GM23338 (cell line): ENCODE measurements at regions not wholly inside any gene's neighbourhood (a gene's known extent, or its start where the extent isn't known, plus 50 kb on each side); places are given as distances from the start of the nearest gene placed in this dataset.

Experiments
- ATAC-seq: fragments of 200-7000 bp; cut with Tn5 transposase; 3 replicates; pipeline ENCODE4 v1.9.1; 2020
- DNase-seq: peaks from one replicate; pipeline ENCODE4 v3.0.0-alpha.2; 2015; ENCODE audit warnings: low spot score
- H2AFZ ChIP-seq: fragments of 200-600 bp; sonication (generic); 2 replicates; pipeline ENCODE4 v1.8.0; 2016; ENCODE audit warnings: antibody characterized with exemption, mild to moderate bottlenecking, moderate library complexity
- H3F3A ChIP-seq: fragments of 200-600 bp; sonication (generic); replicated peaks from 2 replicates; pipeline ENCODE4 v1.8.0; 2017; ENCODE audit warnings: antibody characterized with exemption, mixed run types, low read depth
- H3K27ac ChIP-seq: fragments of 200-600 bp; sonication (generic); 2 replicates; pipeline ENCODE4 v1.6.1; 2016; ENCODE audit warnings: low read depth
- H3K27me3 ChIP-seq: fragments of 200-600 bp; sonication (generic); 2 replicates; pipeline ENCODE4 v1.8.0; 2016; ENCODE audit warnings: mild to moderate bottlenecking, mixed run types, moderate library complexity; ENCODE audit not compliant: insufficient read depth
- H3K36me3 ChIP-seq: fragments of 200-600 bp; sonication (generic); 2 replicates; pipeline ENCODE4 v1.8.0; 2016; ENCODE audit warnings: mild to moderate bottlenecking; ENCODE audit not compliant: insufficient read depth
- H3K4me1 ChIP-seq: fragments of 200-600 bp; sonication (generic); 2 replicates; pipeline ENCODE4 v1.8.0; 2016; ENCODE audit warnings: mild to moderate bottlenecking, moderate library complexity; ENCODE audit not compliant: insufficient read depth
- H3K4me2 ChIP-seq: fragments of 200-600 bp; sonication (generic); 2 replicates; pipeline ENCODE4 v1.7.1; 2017; ENCODE audit warnings: mixed run types
- H3K4me3 ChIP-seq: fragments of 200-600 bp; sonication (generic); 2 replicates; pipeline ENCODE4 v1.6.1; 2016; ENCODE audit warnings: mixed run types
- H3K79me2 ChIP-seq: fragments of 200-600 bp; sonication (generic); replicated peaks from 2 replicates; pipeline ENCODE4 v1.8.0; 2017; ENCODE audit warnings: mild to moderate bottlenecking; ENCODE audit not compliant: insufficient read depth
- H3K9me2 ChIP-seq: fragments of 200-600 bp; sonication (generic); 2 replicates; pipeline ENCODE4 v1.8.0; 2017; ENCODE audit not compliant: insufficient read depth
- H4K20me1 ChIP-seq: fragments of 200-600 bp; sonication (generic); replicated peaks from 2 replicates; pipeline ENCODE4 v1.8.0; 2017; ENCODE audit warnings: mild to moderate bottlenecking; ENCODE audit not compliant: insufficient read depth
- H3K27ac Mint-ChIP-seq: 2 replicates; pipeline ENCODE4 v1.8.0; 2020; ENCODE audit warnings: inconsistent platforms, mild to moderate bottlenecking, moderate library complexity, mixed read lengths
- H3K27me3 Mint-ChIP-seq: 3 replicates; pipeline ENCODE4 v1.8.0; 2022; ENCODE audit warnings: low read depth, mild to moderate bottlenecking, moderate library complexity, mixed read lengths, inconsistent platforms; ENCODE audit not compliant: insufficient read depth, poor library complexity
- H3K36me3 Mint-ChIP-seq: 3 replicates; pipeline ENCODE4 v1.8.0; 2021; ENCODE audit warnings: low read depth, mild to moderate bottlenecking, inconsistent platforms, moderate library complexity, mixed read lengths
- H3K4me1 Mint-ChIP-seq: 3 replicates; pipeline ENCODE4 v1.8.0; 2020; ENCODE audit warnings: mild to moderate bottlenecking, inconsistent platforms, mixed read lengths
- H3K4me3 Mint-ChIP-seq: 3 replicates; pipeline ENCODE4 v1.8.0; 2021; ENCODE audit warnings: moderate library complexity, mild to moderate bottlenecking, inconsistent platforms, mixed read lengths
- H3K9me3 Mint-ChIP-seq: 3 replicates; pipeline ENCODE4 v1.8.0; 2020; ENCODE audit warnings: moderate library complexity, mild to moderate bottlenecking, inconsistent platforms, mixed read lengths
- EZH2 ChIP-seq: fragments of 200-600 bp; sonication (generic); IDR thresholded peaks from one replicate; pipeline ENCODE4 v1.8.0; 2017; ENCODE audit warnings: antibody characterized with exemption, mild to moderate bottlenecking, low read depth; ENCODE audit not compliant: unreplicated experiment
- EZH2phosphoT487 ChIP-seq: fragments of 200-600 bp; sonication (generic); IDR thresholded peaks from one replicate; pipeline ENCODE4 v1.8.1; 2018; ENCODE audit warnings: antibody characterized with exemption; ENCODE audit not compliant: unreplicated experiment
- JUNB ChIP-seq: IDR thresholded peaks from one replicate; pipeline ENCODE4 v1.6.1; 2016; ENCODE audit warnings: antibody characterized with exemption; ENCODE audit not compliant: unreplicated experiment
- NANOG ChIP-seq: IDR thresholded peaks from 2 replicates; pipeline ENCODE4 v1.6.1; 2016; ENCODE audit warnings: antibody characterized with exemption, borderline replicate concordance
- POLR2AphosphoS5 ChIP-seq: IDR thresholded peaks from 2 replicates; pipeline ENCODE4 v1.6.1; 2016; ENCODE audit warnings: antibody characterized with exemption, low read depth
- STAT1 ChIP-seq: IDR thresholded peaks from one replicate; pipeline ENCODE4 v1.6.1; 2016; ENCODE audit warnings: antibody characterized with exemption; ENCODE audit not compliant: unreplicated experiment
- ZNF114 ChIP-seq: fragments of 250-450 bp; sonication (Bioruptor Pico); IDR thresholded peaks from 2 replicates; pipeline ENCODE4 v1.5.0; 2020; ENCODE audit warnings: mild to moderate bottlenecking, moderate library complexity
- ZNF331 ChIP-seq: fragments of 250-450 bp; sonication (Bioruptor Pico); IDR thresholded peaks from 2 replicates; pipeline ENCODE4 v1.5.0; 2020; ENCODE audit warnings: low read depth, mild to moderate bottlenecking, moderate library complexity
- TF ChIP-seq, protein P1 (sequence below): IDR thresholded peaks from one replicate; pipeline ENCODE4 v1.6.1; 2018; ENCODE audit warnings: antibody characterized with exemption; ENCODE audit not compliant: unreplicated experiment
- TF ChIP-seq, protein P2 (sequence below): fragments of 250-450 bp; sonication (Bioruptor Pico); IDR thresholded peaks from 2 replicates; pipeline ENCODE4 v1.5.0; 2020; ENCODE audit warnings: mild to moderate bottlenecking, moderate library complexity
- TF ChIP-seq, protein P3 (sequence below): IDR thresholded peaks from 2 replicates; pipeline ENCODE4 v1.6.1; 2016; ENCODE audit warnings: antibody characterized with exemption
- TF ChIP-seq, protein P4 (sequence below), 2 experiments: fragments of 200-600 bp in 1 of 2; sonication (generic) in 1 of 2; conservative IDR thresholded peaks; 2 replicates each; pipeline versions ENCODE4 v1.5.1 to v1.6.1; 2016 to 2017; ENCODE audit warnings: antibody characterized with exemption in 2 of 2, low read depth in 2 of 2, mild to moderate bottlenecking in 2 of 2, moderate library complexity in 1 of 2

DNA sequence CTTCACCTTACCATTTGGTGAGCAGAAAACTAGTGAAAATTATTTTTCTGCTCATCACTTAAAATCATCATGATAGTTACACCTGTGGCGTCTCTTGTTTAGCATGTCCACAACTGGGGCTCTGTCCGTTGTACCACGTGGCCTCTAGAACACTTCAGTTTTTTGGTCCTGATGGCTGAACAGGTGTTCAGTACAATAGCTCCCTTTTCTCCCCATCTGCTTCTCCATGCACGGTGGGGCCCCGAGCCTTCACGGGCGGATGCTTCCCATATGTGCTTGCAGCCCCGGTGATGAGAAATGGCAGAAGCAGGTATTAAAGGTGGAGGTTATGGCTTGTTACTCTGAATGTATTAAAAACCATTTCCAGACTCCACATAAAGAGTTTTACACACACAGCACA lies 304.1 kb downstream of the CWC27 start:
- TF ChIP-seq JUNB (no peak), NANOG (no peak), EZH2 (no peak), EZH2phosphoT487 (no peak), STAT1 (no peak), ZNF114 (no peak), POLR2AphosphoS5 (no peak), ZNF331 (CRISPR knock-in tag) (no peak)
- TF ChIP-seq, protein P1, sequence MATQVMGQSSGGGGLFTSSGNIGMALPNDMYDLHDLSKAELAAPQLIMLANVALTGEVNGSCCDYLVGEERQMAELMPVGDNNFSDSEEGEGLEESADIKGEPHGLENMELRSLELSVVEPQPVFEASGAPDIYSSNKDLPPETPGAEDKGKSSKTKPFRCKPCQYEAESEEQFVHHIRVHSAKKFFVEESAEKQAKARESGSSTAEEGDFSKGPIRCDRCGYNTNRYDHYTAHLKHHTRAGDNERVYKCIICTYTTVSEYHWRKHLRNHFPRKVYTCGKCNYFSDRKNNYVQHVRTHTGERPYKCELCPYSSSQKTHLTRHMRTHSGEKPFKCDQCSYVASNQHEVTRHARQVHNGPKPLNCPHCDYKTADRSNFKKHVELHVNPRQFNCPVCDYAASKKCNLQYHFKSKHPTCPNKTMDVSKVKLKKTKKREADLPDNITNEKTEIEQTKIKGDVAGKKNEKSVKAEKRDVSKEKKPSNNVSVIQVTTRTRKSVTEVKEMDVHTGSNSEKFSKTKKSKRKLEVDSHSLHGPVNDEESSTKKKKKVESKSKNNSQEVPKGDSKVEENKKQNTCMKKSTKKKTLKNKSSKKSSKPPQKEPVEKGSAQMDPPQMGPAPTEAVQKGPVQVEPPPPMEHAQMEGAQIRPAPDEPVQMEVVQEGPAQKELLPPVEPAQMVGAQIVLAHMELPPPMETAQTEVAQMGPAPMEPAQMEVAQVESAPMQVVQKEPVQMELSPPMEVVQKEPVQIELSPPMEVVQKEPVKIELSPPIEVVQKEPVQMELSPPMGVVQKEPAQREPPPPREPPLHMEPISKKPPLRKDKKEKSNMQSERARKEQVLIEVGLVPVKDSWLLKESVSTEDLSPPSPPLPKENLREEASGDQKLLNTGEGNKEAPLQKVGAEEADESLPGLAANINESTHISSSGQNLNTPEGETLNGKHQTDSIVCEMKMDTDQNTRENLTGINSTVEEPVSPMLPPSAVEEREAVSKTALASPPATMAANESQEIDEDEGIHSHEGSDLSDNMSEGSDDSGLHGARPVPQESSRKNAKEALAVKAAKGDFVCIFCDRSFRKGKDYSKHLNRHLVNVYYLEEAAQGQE: no peak
- TF ChIP-seq, protein P2, sequence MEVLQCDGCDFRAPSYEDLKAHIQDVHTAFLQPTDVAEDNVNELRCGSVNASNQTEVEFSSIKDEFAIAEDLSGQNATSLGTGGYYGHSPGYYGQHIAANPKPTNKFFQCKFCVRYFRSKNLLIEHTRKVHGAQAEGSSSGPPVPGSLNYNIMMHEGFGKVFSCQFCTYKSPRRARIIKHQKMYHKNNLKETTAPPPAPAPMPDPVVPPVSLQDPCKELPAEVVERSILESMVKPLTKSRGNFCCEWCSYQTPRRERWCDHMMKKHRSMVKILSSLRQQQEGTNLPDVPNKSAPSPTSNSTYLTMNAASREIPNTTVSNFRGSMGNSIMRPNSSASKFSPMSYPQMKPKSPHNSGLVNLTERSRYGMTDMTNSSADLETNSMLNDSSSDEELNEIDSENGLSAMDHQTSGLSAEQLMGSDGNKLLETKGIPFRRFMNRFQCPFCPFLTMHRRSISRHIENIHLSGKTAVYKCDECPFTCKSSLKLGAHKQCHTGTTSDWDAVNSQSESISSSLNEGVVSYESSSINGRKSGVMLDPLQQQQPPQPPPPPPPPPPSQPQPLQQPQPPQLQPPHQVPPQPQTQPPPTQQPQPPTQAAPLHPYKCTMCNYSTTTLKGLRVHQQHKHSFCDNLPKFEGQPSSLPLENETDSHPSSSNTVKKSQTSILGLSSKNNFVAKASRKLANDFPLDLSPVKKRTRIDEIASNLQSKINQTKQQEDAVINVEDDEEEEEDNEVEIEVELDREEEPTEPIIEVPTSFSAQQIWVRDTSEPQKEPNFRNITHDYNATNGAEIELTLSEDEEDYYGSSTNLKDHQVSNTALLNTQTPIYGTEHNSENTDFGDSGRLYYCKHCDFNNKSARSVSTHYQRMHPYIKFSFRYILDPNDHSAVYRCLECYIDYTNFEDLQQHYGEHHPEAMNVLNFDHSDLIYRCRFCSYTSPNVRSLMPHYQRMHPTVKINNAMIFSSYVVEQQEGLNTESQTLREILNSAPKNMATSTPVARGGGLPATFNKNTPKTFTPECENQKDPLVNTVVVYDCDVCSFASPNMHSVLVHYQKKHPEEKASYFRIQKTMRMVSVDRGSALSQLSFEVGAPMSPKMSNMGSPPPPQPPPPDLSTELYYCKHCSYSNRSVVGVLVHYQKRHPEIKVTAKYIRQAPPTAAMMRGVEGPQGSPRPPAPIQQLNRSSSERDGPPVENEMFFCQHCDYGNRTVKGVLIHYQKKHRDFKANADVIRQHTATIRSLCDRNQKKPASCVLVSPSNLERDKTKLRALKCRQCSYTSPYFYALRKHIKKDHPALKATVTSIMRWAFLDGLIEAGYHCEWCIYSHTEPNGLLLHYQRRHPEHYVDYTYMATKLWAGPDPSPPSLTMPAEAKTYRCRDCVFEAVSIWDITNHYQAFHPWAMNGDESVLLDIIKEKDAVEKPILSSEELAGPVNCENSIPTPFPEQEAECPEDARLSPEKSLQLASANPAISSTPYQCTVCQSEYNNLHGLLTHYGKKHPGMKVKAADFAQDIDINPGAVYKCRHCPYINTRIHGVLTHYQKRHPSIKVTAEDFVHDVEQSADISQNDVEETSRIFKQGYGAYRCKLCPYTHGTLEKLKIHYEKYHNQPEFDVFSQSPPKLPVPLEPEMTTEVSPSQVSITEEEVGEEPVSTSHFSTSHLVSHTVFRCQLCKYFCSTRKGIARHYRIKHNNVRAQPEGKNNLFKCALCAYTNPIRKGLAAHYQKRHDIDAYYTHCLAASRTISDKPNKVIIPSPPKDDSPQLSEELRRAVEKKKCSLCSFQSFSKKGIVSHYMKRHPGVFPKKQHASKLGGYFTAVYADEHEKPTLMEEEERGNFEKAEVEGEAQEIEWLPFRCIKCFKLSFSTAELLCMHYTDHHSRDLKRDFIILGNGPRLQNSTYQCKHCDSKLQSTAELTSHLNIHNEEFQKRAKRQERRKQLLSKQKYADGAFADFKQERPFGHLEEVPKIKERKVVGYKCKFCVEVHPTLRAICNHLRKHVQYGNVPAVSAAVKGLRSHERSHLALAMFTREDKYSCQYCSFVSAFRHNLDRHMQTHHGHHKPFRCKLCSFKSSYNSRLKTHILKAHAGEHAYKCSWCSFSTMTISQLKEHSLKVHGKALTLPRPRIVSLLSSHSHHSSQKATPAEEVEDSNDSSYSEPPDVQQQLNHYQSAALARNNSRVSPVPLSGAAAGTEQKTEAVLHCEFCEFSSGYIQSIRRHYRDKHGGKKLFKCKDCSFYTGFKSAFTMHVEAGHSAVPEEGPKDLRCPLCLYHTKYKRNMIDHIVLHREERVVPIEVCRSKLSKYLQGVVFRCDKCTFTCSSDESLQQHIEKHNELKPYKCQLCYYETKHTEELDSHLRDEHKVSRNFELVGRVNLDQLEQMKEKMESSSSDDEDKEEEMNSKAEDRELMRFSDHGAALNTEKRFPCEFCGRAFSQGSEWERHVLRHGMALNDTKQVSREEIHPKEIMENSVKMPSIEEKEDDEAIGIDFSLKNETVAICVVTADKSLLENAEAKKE (CRISPR knock-in tag): no peak
- TF ChIP-seq, protein P3, sequence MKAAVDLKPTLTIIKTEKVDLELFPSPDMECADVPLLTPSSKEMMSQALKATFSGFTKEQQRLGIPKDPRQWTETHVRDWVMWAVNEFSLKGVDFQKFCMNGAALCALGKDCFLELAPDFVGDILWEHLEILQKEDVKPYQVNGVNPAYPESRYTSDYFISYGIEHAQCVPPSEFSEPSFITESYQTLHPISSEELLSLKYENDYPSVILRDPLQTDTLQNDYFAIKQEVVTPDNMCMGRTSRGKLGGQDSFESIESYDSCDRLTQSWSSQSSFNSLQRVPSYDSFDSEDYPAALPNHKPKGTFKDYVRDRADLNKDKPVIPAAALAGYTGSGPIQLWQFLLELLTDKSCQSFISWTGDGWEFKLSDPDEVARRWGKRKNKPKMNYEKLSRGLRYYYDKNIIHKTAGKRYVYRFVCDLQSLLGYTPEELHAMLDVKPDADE: no peak
- TF ChIP-seq, protein P4, sequence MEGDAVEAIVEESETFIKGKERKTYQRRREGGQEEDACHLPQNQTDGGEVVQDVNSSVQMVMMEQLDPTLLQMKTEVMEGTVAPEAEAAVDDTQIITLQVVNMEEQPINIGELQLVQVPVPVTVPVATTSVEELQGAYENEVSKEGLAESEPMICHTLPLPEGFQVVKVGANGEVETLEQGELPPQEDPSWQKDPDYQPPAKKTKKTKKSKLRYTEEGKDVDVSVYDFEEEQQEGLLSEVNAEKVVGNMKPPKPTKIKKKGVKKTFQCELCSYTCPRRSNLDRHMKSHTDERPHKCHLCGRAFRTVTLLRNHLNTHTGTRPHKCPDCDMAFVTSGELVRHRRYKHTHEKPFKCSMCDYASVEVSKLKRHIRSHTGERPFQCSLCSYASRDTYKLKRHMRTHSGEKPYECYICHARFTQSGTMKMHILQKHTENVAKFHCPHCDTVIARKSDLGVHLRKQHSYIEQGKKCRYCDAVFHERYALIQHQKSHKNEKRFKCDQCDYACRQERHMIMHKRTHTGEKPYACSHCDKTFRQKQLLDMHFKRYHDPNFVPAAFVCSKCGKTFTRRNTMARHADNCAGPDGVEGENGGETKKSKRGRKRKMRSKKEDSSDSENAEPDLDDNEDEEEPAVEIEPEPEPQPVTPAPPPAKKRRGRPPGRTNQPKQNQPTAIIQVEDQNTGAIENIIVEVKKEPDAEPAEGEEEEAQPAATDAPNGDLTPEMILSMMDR (conservative IDR thresholded peaks at IDR 0.05; ENCODE audit: low read depth in 2 of 2): no peak

More for the DNA sequence above, 304.1 kb downstream of the CWC27 start:
- Histone ChIP-seq H3K4me3 (no peak overlapping the region), H3K36me3 (no peaks in the 10 kb centered on the region), H3K79me2 (no peaks in the 10 kb centered on the region), H3K27me3 (no peaks in the 10 kb centered on the region), H3K4me1 (peaks cover 18% of the 10 kb centered on the region), H3K9me2 (no peaks in the 10 kb centered on the region), H3F3A (no peaks in the 10 kb centered on the region), H2AFZ (no peak overlapping the region), H4K20me1 (no peaks in the 10 kb centered on the region), H3K4me2 (no peak overlapping the region), H3K27ac (no peak overlapping the region)
- Mint-ChIP-seq H3K4me1 (peaks cover 18% of the 10 kb centered on the region), H3K9me3 (no peaks in the 10 kb centered on the region), H3K36me3 (no peaks in the 10 kb centered on the region), H3K27me3 (peaks cover 6% of the 10 kb centered on the region), H3K4me3 (no peak overlapping the region), H3K27ac (no peak overlapping the region)
- ATAC-seq (no peak), DNase-seq (no peak)
